GM12892 (cell line): ENCODE measurements at regions not wholly inside any gene's neighbourhood (a gene's known extent, or its start where the extent isn't known, plus 50 kb on each side); places are given as distances from the start of the nearest gene placed in this dataset.

Source experiments
- POLR2A ChIP-seq: IDR thresholded peaks from 2 replicates; pipeline ENCODE4 v1.6.1; 2011; ENCODE audit warnings: low read depth, low read length, control low read depth
- POLR2AphosphoS5 ChIP-seq: IDR thresholded peaks from 2 replicates; pipeline ENCODE4 v1.6.1; 2011; ENCODE audit warnings: low read depth, low read length, control low read depth
- TAF1 ChIP-seq: IDR thresholded peaks from 2 replicates; pipeline ENCODE4 v1.6.1; 2011; ENCODE audit warnings: low read depth, mild to moderate bottlenecking, control low read depth, low read length, borderline replicate concordance

DNA sequence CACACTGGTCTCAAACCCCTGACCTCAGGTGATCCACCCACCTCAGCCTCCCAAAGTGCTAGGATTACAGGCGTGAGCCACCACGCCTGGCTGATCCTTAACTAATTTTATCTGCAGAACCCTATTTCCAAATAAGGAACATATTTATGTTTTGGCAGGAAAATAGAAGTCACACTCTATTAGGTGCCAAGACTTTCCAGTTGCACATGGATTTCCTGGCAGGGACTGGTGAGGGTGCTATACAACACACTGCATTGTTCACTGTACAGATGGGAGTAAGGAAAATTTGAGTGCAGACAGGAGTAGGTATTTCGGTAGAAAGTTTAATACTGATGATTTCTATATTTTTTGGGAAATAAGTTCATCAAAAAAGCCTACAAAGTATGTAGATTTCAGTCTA is 605.3 kb upstream of the B3GALT2 start:
- no peak for TF ChIP-seq POLR2AphosphoS5
- no peak for TF ChIP-seq POLR2A
- TF ChIP-seq TAF1 = no peak
